ENCODE measurements at regions not wholly inside any gene's neighbourhood (a gene's known extent, or its start where the extent isn't known, plus 50 kb on each side); places are given as distances from the start of the nearest gene placed in this dataset.

DNA sequence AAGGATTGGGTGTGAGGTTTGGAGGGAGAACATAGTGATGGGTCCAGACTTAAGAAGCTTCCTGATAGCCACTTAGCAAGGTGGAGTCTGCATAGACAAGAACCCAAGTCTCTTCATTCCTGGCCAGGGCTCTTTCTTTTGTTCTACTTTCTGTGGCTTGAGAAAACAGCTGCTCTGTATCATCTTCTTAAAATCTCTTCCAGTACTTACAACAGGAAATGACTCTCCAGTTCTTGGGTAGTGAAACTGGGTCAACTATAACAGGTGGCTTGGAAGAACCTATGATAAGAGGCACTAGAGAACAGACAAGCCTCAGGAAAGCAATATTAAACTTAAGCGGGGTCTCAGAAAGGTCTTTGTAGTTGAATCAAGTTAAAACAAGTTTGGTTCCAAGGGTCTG lies 148.1 kb upstream of the USP24 start:
- TF ChIP-seq, protein P1, sequence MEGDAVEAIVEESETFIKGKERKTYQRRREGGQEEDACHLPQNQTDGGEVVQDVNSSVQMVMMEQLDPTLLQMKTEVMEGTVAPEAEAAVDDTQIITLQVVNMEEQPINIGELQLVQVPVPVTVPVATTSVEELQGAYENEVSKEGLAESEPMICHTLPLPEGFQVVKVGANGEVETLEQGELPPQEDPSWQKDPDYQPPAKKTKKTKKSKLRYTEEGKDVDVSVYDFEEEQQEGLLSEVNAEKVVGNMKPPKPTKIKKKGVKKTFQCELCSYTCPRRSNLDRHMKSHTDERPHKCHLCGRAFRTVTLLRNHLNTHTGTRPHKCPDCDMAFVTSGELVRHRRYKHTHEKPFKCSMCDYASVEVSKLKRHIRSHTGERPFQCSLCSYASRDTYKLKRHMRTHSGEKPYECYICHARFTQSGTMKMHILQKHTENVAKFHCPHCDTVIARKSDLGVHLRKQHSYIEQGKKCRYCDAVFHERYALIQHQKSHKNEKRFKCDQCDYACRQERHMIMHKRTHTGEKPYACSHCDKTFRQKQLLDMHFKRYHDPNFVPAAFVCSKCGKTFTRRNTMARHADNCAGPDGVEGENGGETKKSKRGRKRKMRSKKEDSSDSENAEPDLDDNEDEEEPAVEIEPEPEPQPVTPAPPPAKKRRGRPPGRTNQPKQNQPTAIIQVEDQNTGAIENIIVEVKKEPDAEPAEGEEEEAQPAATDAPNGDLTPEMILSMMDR (IDR thresholded peaks at IDR 0.05) = no peak
- TF ChIP-seq POLR2A (IDR thresholded peaks at IDR 0.05) = no peak
- no peak for TF ChIP-seq POLR2AphosphoS5 (IDR thresholded peaks at IDR 0.05)

Measured in prostate gland (tissue), 2 donors.